GM18520 (cell line): ENCODE measurements at regions not wholly inside any gene's neighbourhood (a gene's known extent, or its start where the extent isn't known, plus 50 kb on each side); places are given as distances from the start of the nearest gene placed in this dataset.
"Not testable (repeated sequence)": the region's sequence is repeated elsewhere in the genome, so short reads cannot be mapped to it uniquely, and the experiment has no call there.

ENCODE experiments used
- ATAC-seq: cut with Tn5 transposase; IDR thresholded peaks from one replicate; pipeline ENCODE4 v1.9.1; 2021; ENCODE audit not compliant: unreplicated experiment

- no peak for ATAC-seq
Observed at GRCh38 chr5:121608826-121609225, 242.9 kb upstream of the FTMT start.

GRCh38 chr5:121624035-121624434, 227.6 kb upstream of the FTMT start:
- ATAC-seq: no peak

- ATAC-seq: no peak
Observed at GRCh38 chr5:121628783-121629182, 222.9 kb upstream of the FTMT start.

GRCh38 chr5:121630402-121630801, 221.3 kb upstream of the FTMT start:
- no peak for ATAC-seq

GRCh38 chr5:121634946-121635345, 216.7 kb upstream of the FTMT start:
- no peak for ATAC-seq

- no peak for ATAC-seq
Observed at GRCh38 chr5:121638126-121638525, 213.6 kb upstream of the FTMT start.

GRCh38 chr5:121640298-121640697, 211.4 kb upstream of the FTMT start:
- ATAC-seq: no peak

GRCh38 chr5:121658221-121658620, 193.5 kb upstream of the FTMT start:
- ATAC-seq: no peak

- ATAC-seq: no peak
Observed at GRCh38 chr5:121660142-121660541, 191.5 kb upstream of the FTMT start.

- not testable (repeated sequence) for ATAC-seq
Observed at GRCh38 chr5:121665542-121665941, 186.1 kb upstream of the FTMT start.

- no peak for ATAC-seq
Observed at GRCh38 chr5:121667292-121667691, 184.4 kb upstream of the FTMT start.

- ATAC-seq: no peak
Observed at GRCh38 chr5:121668635-121669034, 183.0 kb upstream of the FTMT start.

- no peak for ATAC-seq
Observed at GRCh38 chr5:121671624-121672023, 180.1 kb upstream of the FTMT start.

GRCh38 chr5:121675924-121676323, 175.8 kb upstream of the FTMT start:
- ATAC-seq: no peak

- ATAC-seq: no peak
Observed at GRCh38 chr5:121681229-121681855, 170.3 kb upstream of the FTMT start.

GRCh38 chr5:121688126-121688525, 163.6 kb upstream of the FTMT start:
- ATAC-seq: no peak

GRCh38 chr5:121688781-121689180, 162.9 kb upstream of the FTMT start:
- ATAC-seq: no peak

GRCh38 chr5:121691478-121691877, 160.2 kb upstream of the FTMT start:
- ATAC-seq: no peak

GRCh38 chr5:121692158-121692557, 159.5 kb upstream of the FTMT start:
- ATAC-seq: no peak

GRCh38 chr5:121693864-121694263, 157.8 kb upstream of the FTMT start:
- no peak for ATAC-seq

- no peak for ATAC-seq
Observed at GRCh38 chr5:121695307-121695706, 156.4 kb upstream of the FTMT start.

GRCh38 chr5:121698690-121699089, 153.0 kb upstream of the FTMT start:
- no peak for ATAC-seq

GRCh38 chr5:121701731-121702130, 150.0 kb upstream of the FTMT start:
- no peak for ATAC-seq
